DOHH2 (cell line): ENCODE measurements at regions not wholly inside any gene's neighbourhood (a gene's known extent, or its start where the extent isn't known, plus 50 kb on each side); places are given as distances from the start of the nearest gene placed in this dataset.

Experiments used
- H3F3A ChIP-seq: fragments of 200-600 bp; sonication (generic), shearing (Covaris generic); 2 replicates; pipeline ENCODE4 v1.6.0; 2016; ENCODE audit warnings: antibody characterized with exemption, mild to moderate bottlenecking; ENCODE audit not compliant: control insufficient read depth, insufficient read depth
- H3K27ac ChIP-seq: fragments of 200-600 bp; sonication (generic); 2 replicates; pipeline ENCODE4 v1.5.1; 2014; ENCODE audit warnings: low read depth, mild to moderate bottlenecking, low read length, moderate library complexity
- H3K27me3 ChIP-seq: fragments of 200-600 bp; sonication (generic); 2 replicates; pipeline ENCODE4 v1.6.1; 2014; ENCODE audit warnings: mild to moderate bottlenecking, low read length, mixed read lengths; ENCODE audit not compliant: control insufficient read depth
- H3K36me3 ChIP-seq: fragments of 200-600 bp; sonication (generic); 2 replicates; pipeline ENCODE4 v1.6.1; 2014; ENCODE audit warnings: mild to moderate bottlenecking, low read length, moderate library complexity, mixed read lengths; ENCODE audit not compliant: control insufficient read depth
- H3K4me1 ChIP-seq: fragments of 200-600 bp; sonication (generic); 2 replicates; pipeline ENCODE4 v1.6.1; 2014; ENCODE audit warnings: mild to moderate bottlenecking, low read length, mixed read lengths; ENCODE audit not compliant: control insufficient read depth
- H3K4me2 ChIP-seq: fragments of 200-600 bp; sonication (generic); 2 replicates; pipeline ENCODE4 v1.6.0; 2014; ENCODE audit warnings: mild to moderate bottlenecking, low read length, moderate library complexity
- H3K4me3 ChIP-seq: fragments of 200-600 bp; sonication (generic); 2 replicates; pipeline ENCODE4 v1.5.1; 2014; ENCODE audit warnings: mild to moderate bottlenecking, low read length, mixed read lengths
- H3K79me2 ChIP-seq: fragments of 200-600 bp; sonication (generic); 2 replicates; pipeline ENCODE4 v1.6.1; 2014; ENCODE audit warnings: mild to moderate bottlenecking, low read length, mixed read lengths; ENCODE audit not compliant: control insufficient read depth
- H3K9me2 ChIP-seq: fragments of 200-600 bp; sonication (generic); replicated peaks from 2 replicates; pipeline ENCODE4 v1.6.1; 2014; ENCODE audit warnings: mild to moderate bottlenecking, low read length, mixed read lengths; ENCODE audit not compliant: control insufficient read depth
- H3K9me3 ChIP-seq: fragments of 200-600 bp; sonication (generic); 2 replicates; pipeline ENCODE4 v1.6.1; 2014; ENCODE audit warnings: antibody characterized with exemption, low read length, mixed read lengths; ENCODE audit not compliant: control insufficient read depth, insufficient read depth
- H4K20me1 ChIP-seq: fragments of 200-600 bp; sonication (generic); 2 replicates; pipeline ENCODE4 v1.6.0; 2014; ENCODE audit warnings: low read depth, mild to moderate bottlenecking, antibody characterized with exemption, low read length, moderate library complexity; ENCODE audit not compliant: control insufficient read depth, insufficient read depth
- EZH2phosphoT487 ChIP-seq: fragments of 200-600 bp; sonication (generic); IDR thresholded peaks from 2 replicates; pipeline ENCODE4 v1.6.1; 2017; ENCODE audit warnings: borderline replicate concordance, mild to moderate bottlenecking, antibody characterized with exemption, low read length, moderate library complexity, mixed read lengths
- TF ChIP-seq, protein P1 (sequence below): fragments of 200-600 bp; sonication (generic); IDR thresholded peaks from one replicate; pipeline ENCODE4 v1.5.1; 2014; ENCODE audit warnings: antibody characterized with exemption, mild to moderate bottlenecking, low read depth, low read length; ENCODE audit not compliant: poor library complexity, severe bottlenecking

GRCh38 chr3:66922058-66922457, 76.0 kb upstream of the KBTBD8 start:
- Histone ChIP-seq H4K20me1 (no peaks in the 10 kb centered on the region), H3K4me2 (no peak overlapping the region), H3K27me3 (no peaks in the 10 kb centered on the region), H3K27ac (no peak overlapping the region), H3F3A (no peaks in the 10 kb centered on the region), H3K79me2 (no peaks in the 10 kb centered on the region), H3K4me3 (no peak overlapping the region), H3K4me1 (no peaks in the 10 kb centered on the region), H3K36me3 (no peaks in the 10 kb centered on the region), H3K9me2 (no peaks in the 10 kb centered on the region), H3K9me3 (no peaks in the 10 kb centered on the region)
- TF ChIP-seq, protein P1, sequence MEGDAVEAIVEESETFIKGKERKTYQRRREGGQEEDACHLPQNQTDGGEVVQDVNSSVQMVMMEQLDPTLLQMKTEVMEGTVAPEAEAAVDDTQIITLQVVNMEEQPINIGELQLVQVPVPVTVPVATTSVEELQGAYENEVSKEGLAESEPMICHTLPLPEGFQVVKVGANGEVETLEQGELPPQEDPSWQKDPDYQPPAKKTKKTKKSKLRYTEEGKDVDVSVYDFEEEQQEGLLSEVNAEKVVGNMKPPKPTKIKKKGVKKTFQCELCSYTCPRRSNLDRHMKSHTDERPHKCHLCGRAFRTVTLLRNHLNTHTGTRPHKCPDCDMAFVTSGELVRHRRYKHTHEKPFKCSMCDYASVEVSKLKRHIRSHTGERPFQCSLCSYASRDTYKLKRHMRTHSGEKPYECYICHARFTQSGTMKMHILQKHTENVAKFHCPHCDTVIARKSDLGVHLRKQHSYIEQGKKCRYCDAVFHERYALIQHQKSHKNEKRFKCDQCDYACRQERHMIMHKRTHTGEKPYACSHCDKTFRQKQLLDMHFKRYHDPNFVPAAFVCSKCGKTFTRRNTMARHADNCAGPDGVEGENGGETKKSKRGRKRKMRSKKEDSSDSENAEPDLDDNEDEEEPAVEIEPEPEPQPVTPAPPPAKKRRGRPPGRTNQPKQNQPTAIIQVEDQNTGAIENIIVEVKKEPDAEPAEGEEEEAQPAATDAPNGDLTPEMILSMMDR = no peak
- no peak for TF ChIP-seq EZH2phosphoT487

DNA sequence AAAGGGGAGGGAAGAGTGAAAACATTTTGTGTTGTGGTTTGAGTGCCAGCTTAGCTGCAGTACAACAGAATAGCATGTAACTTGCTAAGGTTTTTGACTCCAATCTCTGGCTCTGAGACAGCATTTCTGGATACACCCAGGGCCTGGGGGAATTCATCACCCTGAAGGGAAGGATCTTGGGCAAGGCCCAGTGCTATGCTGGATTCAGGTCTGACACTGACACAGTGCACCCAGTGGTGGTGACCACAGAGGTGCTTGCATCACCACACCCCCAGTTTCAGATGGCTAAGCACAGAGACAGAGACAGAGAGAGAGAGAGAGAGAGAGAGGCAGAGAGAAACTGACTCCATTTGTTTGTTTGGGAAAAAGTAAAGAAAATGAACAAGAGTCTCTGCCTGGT, 74.1 kb upstream of the KBTBD8 start:
- Histone ChIP-seq H4K20me1 (no peaks in the 10 kb centered on the region), H3K9me3 (no peaks in the 10 kb centered on the region), H3K27ac (no peak overlapping the region), H3K4me2 (no peak overlapping the region), H3K4me1 (no peaks in the 10 kb centered on the region), H3K4me3 (no peak overlapping the region), H3K27me3 (no peaks in the 10 kb centered on the region), H3K36me3 (no peaks in the 10 kb centered on the region), H3K79me2 (no peaks in the 10 kb centered on the region), H3F3A (no peaks in the 10 kb centered on the region), H3K9me2 (no peaks in the 10 kb centered on the region)
- TF ChIP-seq EZH2phosphoT487 = no peak
- TF ChIP-seq, protein P1 = no peak

DNA sequence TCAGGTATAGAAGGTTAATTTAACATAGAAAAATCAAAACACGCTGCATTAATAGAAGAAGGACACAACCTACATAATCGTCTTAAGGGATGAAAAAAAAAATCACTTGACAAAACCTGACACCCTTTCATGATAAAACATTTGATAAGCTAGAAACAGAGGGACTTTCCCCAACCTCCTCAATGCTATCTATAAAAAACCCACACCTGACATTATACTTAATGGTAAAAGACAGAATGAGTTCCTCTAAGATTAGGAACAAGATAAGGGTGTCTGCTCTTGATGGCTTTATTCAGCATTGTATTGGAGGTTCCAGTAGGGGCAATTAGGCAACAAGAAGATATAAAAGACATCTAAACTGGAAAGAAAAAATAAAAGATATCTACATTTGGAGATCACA, 69.9 kb upstream of the KBTBD8 start:
- Histone ChIP-seq H3K27ac (no peak overlapping the region), H4K20me1 (no peaks in the 10 kb centered on the region), H3K9me2 (no peaks in the 10 kb centered on the region), H3K27me3 (peaks cover 4% of the 10 kb centered on the region; the same call in 1 of the 2 replicates), H3K9me3 (no peaks in the 10 kb centered on the region), H3F3A (no peaks in the 10 kb centered on the region), H3K4me1 (no peaks in the 10 kb centered on the region), H3K36me3 (no peaks in the 10 kb centered on the region), H3K4me3 (no peak overlapping the region), H3K4me2 (no peak overlapping the region), H3K79me2 (no peaks in the 10 kb centered on the region)
- TF ChIP-seq, protein P1 = no peak
- no peak for TF ChIP-seq EZH2phosphoT487

- Histone ChIP-seq H3K79me2 (no peaks in the 10 kb centered on the region), H4K20me1 (no peaks in the 10 kb centered on the region), H3K9me2 (no peaks in the 10 kb centered on the region), H3K9me3 (no peaks in the 10 kb centered on the region), H3F3A (no peaks in the 10 kb centered on the region), H3K4me1 (peaks cover 5% of the 10 kb centered on the region), H3K27ac (no peak overlapping the region), H3K4me3 (no peak overlapping the region), H3K27me3 (peaks cover 5% of the 10 kb centered on the region; the same call in 1 of the 2 replicates), H3K36me3 (no peaks in the 10 kb centered on the region), H3K4me2 (no peak overlapping the region)
- TF ChIP-seq EZH2phosphoT487 = no peak
- TF ChIP-seq, protein P1 = no peak
Observed at GRCh38 chr3:66931291-66931690, 66.8 kb upstream of the KBTBD8 start.
